GM18517 (cell line): ENCODE measurements at regions not wholly inside any gene's neighbourhood (a gene's known extent, or its start where the extent isn't known, plus 50 kb on each side); places are given as distances from the start of the nearest gene placed in this dataset.
"Not testable (repeated sequence)": the region's sequence is repeated elsewhere in the genome, so short reads cannot be mapped to it uniquely, and the experiment has no call there.

Experiments used
- ATAC-seq: cut with Tn5 transposase; IDR thresholded peaks from one replicate; pipeline ENCODE4 v1.9.1; 2021; ENCODE audit warnings: mild to moderate bottlenecking, moderate library complexity; ENCODE audit not compliant: unreplicated experiment

- ATAC-seq, result no peak
These were observed 371.8 kb downstream of the BCL11B start for GRCh38 chr14:98900236-98900635.

- no peak for ATAC-seq
These were observed 371.2 kb downstream of the BCL11B start for GRCh38 chr14:98900798-98901197.

GRCh38 chr14:98901511-98902205 lies 370.3 kb downstream of the BCL11B start:
- no peak for ATAC-seq

- no peak for ATAC-seq
These were observed 368.6 kb downstream of the BCL11B start for GRCh38 chr14:98903371-98903770.

GRCh38 chr14:98904677-98905076 lies 367.3 kb downstream of the BCL11B start:
- ATAC-seq, result no peak

GRCh38 chr14:98906123-98906995 lies 365.6 kb downstream of the BCL11B start:
- ATAC-seq, result no peak

GRCh38 chr14:98907271-98907670 lies 364.7 kb downstream of the BCL11B start:
- ATAC-seq, result no peak

GRCh38 chr14:98908050-98908449 lies 363.9 kb downstream of the BCL11B start:
- ATAC-seq, result no peak

- no peak for ATAC-seq
These were observed 362.6 kb downstream of the BCL11B start for GRCh38 chr14:98909251-98909944.

GRCh38 chr14:98910061-98910460 lies 361.9 kb downstream of the BCL11B start:
- no peak for ATAC-seq

GRCh38 chr14:98912655-98913054 lies 359.3 kb downstream of the BCL11B start:
- no peak for ATAC-seq

- no peak for ATAC-seq
These were observed 357.9 kb downstream of the BCL11B start for GRCh38 chr14:98913967-98914650.

- no peak for ATAC-seq
These were observed 357.1 kb downstream of the BCL11B start for GRCh38 chr14:98914942-98915341.

- no peak for ATAC-seq
These were observed 356.4 kb downstream of the BCL11B start for GRCh38 chr14:98915625-98916024.

GRCh38 chr14:98916036-98916435 lies 356.0 kb downstream of the BCL11B start:
- ATAC-seq, result no peak

GRCh38 chr14:98916476-98916875 lies 355.5 kb downstream of the BCL11B start:
- no peak for ATAC-seq

- no peak for ATAC-seq
These were observed 352.6 kb downstream of the BCL11B start for GRCh38 chr14:98919434-98919833.

GRCh38 chr14:98921306-98921705 lies 350.7 kb downstream of the BCL11B start:
- ATAC-seq, result not testable (repeated sequence)

- ATAC-seq, result no peak
These were observed 348.4 kb downstream of the BCL11B start for GRCh38 chr14:98923596-98923995.

GRCh38 chr14:98924046-98924445 lies 348.0 kb downstream of the BCL11B start:
- ATAC-seq, result no peak
